A549 (cell line): ENCODE measurements at regions not wholly inside any gene's neighbourhood (a gene's known extent, or its start where the extent isn't known, plus 50 kb on each side); places are given as distances from the start of the nearest gene placed in this dataset.

Experiments
- ATAC-seq, 2 experiments: fragments of 200-7000 bp in 1 of 2; fragments of >200 bp in 1 of 2; cut with Nextera tagmentation in 1 of 2; cut with Tn5 transposase in 1 of 2; 3 replicates each; pipeline versions ENCODE4 v1.8.0 to v1.9.1; 2018 to 2020; ENCODE audit warnings: mild to moderate bottlenecking in 1 of 2, moderate library complexity in 1 of 2
- CTCF ChIA-PET: fragments of 300-600 bp; sonication (Branson Sonifier 250); formaldehyde crosslinking; extraction: SDS; loops from one replicate; lab custom pipeline; 2021; ENCODE audit warnings: antibody characterized with exemption, inconsistent platforms; lab: Yijun Ruan, JAX
- POLR2A ChIA-PET: fragments of 350-600 bp; formaldehyde crosslinking; extraction: SDS; loops from one replicate; lab custom pipeline; 2021; ENCODE audit warnings: antibody characterized with exemption, inconsistent platforms; lab: Yijun Ruan, JAX
- DNase-seq, 2 experiments: peaks; one replicate each; pipeline versions ENCODE4 v3.0.0 to v3.0.0-alpha.2; 2011 to 2016; ENCODE audit warnings: low read depth in 1 of 2, low spot score in 1 of 2
- FAIRE-seq: peaks from 2 replicates; lab custom pipeline; 2011; peaks lifted over from hg19 to GRCh38; lab: Jason Lieb, UNC
- H3K27ac ChIP-seq, 2 experiments: fragments of >200 bp; sonication (Bioruptor Twin); formaldehyde crosslinking; 3 replicates each; pipeline ENCODE4 v1.5.1; 2016 to 2017
- H3K4me1 ChIP-seq: fragments of >200 bp; sonication (Bioruptor Twin); formaldehyde crosslinking; 3 replicates; pipeline ENCODE4 v1.6.1; 2016
- H3K4me2 ChIP-seq: fragments of >200 bp; sonication (Bioruptor Twin); formaldehyde crosslinking; 3 replicates; pipeline ENCODE4 v1.6.1; 2016
- H3K4me3 ChIP-seq: fragments of >200 bp; sonication (Bioruptor Twin); formaldehyde crosslinking; 3 replicates; pipeline ENCODE4 v1.5.1; 2016
- H3K9me3 ChIP-seq: fragments of >200 bp; sonication (Bioruptor Twin); formaldehyde crosslinking; 3 replicates; pipeline ENCODE4 v1.6.1; 2016
- CBX2 ChIP-seq: fragments of 200-600 bp; sonication (generic); IDR thresholded peaks from 2 replicates; pipeline ENCODE4 v1.6.1; 2016; ENCODE audit warnings: low read depth, mild to moderate bottlenecking, borderline replicate concordance
- E2F6 ChIP-seq: IDR thresholded peaks from 2 replicates; pipeline ENCODE4 v1.6.1; 2012; ENCODE audit warnings: low read depth, borderline replicate concordance
- EHF ChIP-seq: fragments of 250-450 bp; sonication (Bioruptor Pico); IDR thresholded peaks from 2 replicates; pipeline ENCODE4 v1.5.0; 2020; ENCODE audit warnings: mild to moderate bottlenecking
- EHMT2 ChIP-seq: fragments of 200-600 bp; sonication (generic); IDR thresholded peaks from 2 replicates; pipeline ENCODE4 v1.6.1; 2016; ENCODE audit warnings: antibody characterized with exemption, low read depth, mild to moderate bottlenecking, moderate library complexity
- ELK1 ChIP-seq: fragments of 150-350 bp; IDR thresholded peaks from 2 replicates; pipeline ENCODE4 v1.6.1; 2014; ENCODE audit warnings: low read depth, mild to moderate bottlenecking, low read length
- JUN ChIP-seq, 2 experiments: fragments of >200 bp; sonication (Bioruptor Twin); formaldehyde crosslinking; IDR thresholded peaks; 2 replicates in 1 of 2; 3 replicates in 1 of 2; pipeline ENCODE4 v1.6.1; 2016 to 2017
- KDM5A ChIP-seq: fragments of 200-600 bp; sonication (generic); IDR thresholded peaks from 2 replicates; pipeline ENCODE4 v1.6.1; 2016; ENCODE audit warnings: antibody characterized with exemption, mild to moderate bottlenecking
- MAX ChIP-seq: IDR thresholded peaks from 2 replicates; pipeline ENCODE4 v1.6.1; 2012
- MAZ ChIP-seq: fragments of 150-350 bp; IDR thresholded peaks from 2 replicates; pipeline ENCODE4 v1.6.1; 2014; ENCODE audit warnings: antibody characterized with exemption, low read depth, low read length, borderline replicate concordance
- NFE2L2 ChIP-seq: fragments of 150-350 bp; conservative IDR thresholded peaks from 2 replicates; pipeline ENCODE4 v1.6.1; 2014; ENCODE audit warnings: low read length
- NPAS2 ChIP-seq: fragments of 250-450 bp; sonication (Bioruptor Pico); IDR thresholded peaks from 2 replicates; pipeline ENCODE4 v1.8.0; 2022; ENCODE audit warnings: mild to moderate bottlenecking, moderate library complexity, borderline replicate concordance
- PBX3 ChIP-seq: IDR thresholded peaks from 2 replicates; pipeline ENCODE4 v1.6.1; 2012
- PHF8 ChIP-seq: fragments of 200-600 bp; sonication (generic); IDR thresholded peaks from 2 replicates; pipeline ENCODE4 v1.6.1; 2016; ENCODE audit warnings: low read depth, mild to moderate bottlenecking, antibody characterized with exemption, moderate library complexity, borderline replicate concordance
- POLR2AphosphoS2 ChIP-seq: conservative IDR thresholded peaks from 2 replicates; pipeline ENCODE4 v1.6.1; 2012; ENCODE audit warnings: low read length, improper control_type of control experiment, inconsistent platforms
- RARB ChIP-seq: fragments of 250-450 bp; sonication (Bioruptor Pico); IDR thresholded peaks from 2 replicates; pipeline ENCODE4 v1.8.0; 2021; ENCODE audit warnings: mild to moderate bottlenecking, moderate library complexity
- RCOR1 ChIP-seq: fragments of 150-350 bp; IDR thresholded peaks from 2 replicates; pipeline ENCODE4 v1.6.1; 2014; ENCODE audit warnings: antibody characterized with exemption, low read length, low read depth
- ZC3H11A ChIP-seq: fragments of 450-650 bp; IDR thresholded peaks from 2 replicates; pipeline ENCODE4 v1.6.1; 2014; ENCODE audit warnings: antibody characterized with exemption, mild to moderate bottlenecking
- ZSCAN20 ChIP-seq: fragments of 250-450 bp; sonication (Bioruptor Pico); IDR thresholded peaks from 2 replicates; pipeline ENCODE4 v1.8.0; 2022; ENCODE audit warnings: mild to moderate bottlenecking, moderate library complexity
- WGBS: methylation state at CpG from one replicate; pipeline ENCODE4 v1.1.6; 2017; ENCODE audit errors: missing lambda C conversion rate; 5-methylcytosine and 5-hydroxymethylcytosine counted together
- small RNA-seq, 6 experiments: library from RNA; depleted of rRNA; stranded (forward); fragments of <200 nt; gene quantifications; one replicate each; pipeline ENCODE3, GENCODE V24; 2012

GRCh38 chr11:19291064-19291463 is 50.3 kb upstream of the E2F8 start:
- CTCF ChIA-PET = no interaction called here
- no peak overlapping the region for H3K27ac ChIP-seq
- FAIRE-seq (no peak), DNase-seq (no peak), ATAC-seq (no peak)
- 45% methylated on average over 2 of the region's 2 CpGs for WGBS
- no peaks in the 10 kb centered on the region for H3K4me1 ChIP-seq
- TF ChIP-seq PHF8 (no peak), RCOR1 (no peak), ZC3H11A (no peak), CBX2 (no peak), EHF (CRISPR knock-in tag) (no peak), ZSCAN20 (CRISPR knock-in tag) (no peak), ELK1 (no peak), NPAS2 (CRISPR knock-in tag) (no peak), JUN (IDR thresholded peaks at IDR 0.05) (no peak), RARB (no peak), EHMT2 (no peak), MAZ (no peak), KDM5A (no peak), MAX (no peak), NFE2L2 (no peak), E2F6 (no peak), PBX3 (no peak), POLR2AphosphoS2 (no peak)
- no peak overlapping the region for H3K4me2 ChIP-seq
- POLR2A ChIA-PET = no interaction called here
- no peak overlapping the region for H3K4me3 ChIP-seq
- H3K9me3 ChIP-seq = no peaks in the 10 kb centered on the region

Small RNA genes lying in the stretch of these regions (small RNA-seq; reads per million reads assigned to genes)
- 0 reads per million in 6 experiments for gene MIR4486
- 0 reads per million in 6 experiments for gene RF00408
- gene RNA5SP335 = 0 to 0.19 (median 0) reads per million in 6 experiments
